MM.1S (cell line): ENCODE measurements at regions not wholly inside any gene's neighbourhood (a gene's known extent, or its start where the extent isn't known, plus 50 kb on each side); places are given as distances from the start of the nearest gene placed in this dataset.
"Not testable (repeated sequence)": the region's sequence is repeated elsewhere in the genome, so short reads cannot be mapped to it uniquely, and the experiment has no call there.

ENCODE experiments used
- DNase-seq: peaks from one replicate; pipeline ENCODE4 v3.0.0-alpha.2; 2015
- H2AFZ ChIP-seq: fragments of 300-600 bp; sonication (generic); 2 replicates; pipeline ENCODE4 v1.6.0; 2016; ENCODE audit warnings: antibody characterized with exemption, low read length
- H3F3A ChIP-seq: fragments of 300-600 bp; sonication (generic); 2 replicates; pipeline ENCODE4 v1.6.1; 2016; ENCODE audit warnings: mild to moderate bottlenecking, antibody characterized with exemption, low read length, moderate library complexity, mixed read lengths; ENCODE audit not compliant: insufficient read depth
- H3K27ac ChIP-seq: fragments of 300-600 bp; sonication (generic); 2 replicates; pipeline ENCODE4 v1.5.1; 2016; ENCODE audit warnings: mild to moderate bottlenecking, low read length
- H3K27me3 ChIP-seq: fragments of 300-600 bp; sonication (generic); replicated peaks from 2 replicates; pipeline ENCODE4 v1.6.0; 2016; ENCODE audit warnings: low read length; ENCODE audit not compliant: insufficient read depth
- H3K36me3 ChIP-seq: fragments of 300-600 bp; sonication (generic); replicated peaks from 2 replicates; pipeline ENCODE4 v1.6.1; 2016; ENCODE audit warnings: mild to moderate bottlenecking, low read length, mixed read lengths; ENCODE audit not compliant: insufficient read depth
- H3K4me1 ChIP-seq: fragments of 300-600 bp; sonication (generic); 2 replicates; pipeline ENCODE4 v1.6.1; 2016; ENCODE audit warnings: low read length, mixed read lengths
- H3K4me2 ChIP-seq: fragments of 300-600 bp; sonication (generic); 2 replicates; pipeline ENCODE4 v1.6.0; 2016; ENCODE audit warnings: low read depth, low read length
- H3K4me3 ChIP-seq: fragments of 300-600 bp; sonication (generic); 2 replicates; pipeline ENCODE4 v1.5.1; 2016; ENCODE audit warnings: low read length, mixed read lengths
- H3K79me2 ChIP-seq: fragments of 300-600 bp; sonication (generic); 2 replicates; pipeline ENCODE4 v1.6.1; 2016; ENCODE audit warnings: mixed run types, low read length, mixed read lengths
- H3K9ac ChIP-seq: fragments of 300-600 bp; sonication (generic); 2 replicates; pipeline ENCODE4 v1.6.1; 2016; ENCODE audit warnings: low read length, mixed read lengths
- H3K9me2 ChIP-seq: fragments of 300-600 bp; sonication (generic); replicated peaks from 2 replicates; pipeline ENCODE4 v1.6.1; 2016; ENCODE audit warnings: mild to moderate bottlenecking, low read length, mixed read lengths; ENCODE audit not compliant: insufficient read depth
- H3K9me3 ChIP-seq: fragments of 300-600 bp; sonication (generic); replicated peaks from 2 replicates; pipeline ENCODE4 v1.6.1; 2016; ENCODE audit warnings: mild to moderate bottlenecking, low read length, mixed read lengths; ENCODE audit not compliant: insufficient read depth
- H4K20me1 ChIP-seq: fragments of 300-600 bp; sonication (generic); 2 replicates; pipeline ENCODE4 v1.6.1; 2016; ENCODE audit warnings: mild to moderate bottlenecking, low read length, moderate library complexity, mixed read lengths; ENCODE audit not compliant: insufficient read depth
- EZH2 ChIP-seq: fragments of 300-600 bp; sonication (generic); optimal IDR thresholded peaks from 2 replicates; pipeline ENCODE3; 2017; ENCODE audit warnings: low read depth, mild to moderate bottlenecking, antibody characterized with exemption, low read length, mixed read lengths
- EZH2phosphoT487 ChIP-seq: fragments of 300-600 bp; sonication (generic); IDR thresholded peaks from 2 replicates; pipeline ENCODE4 v1.6.1; 2018; ENCODE audit warnings: antibody characterized with exemption, low read length
- TF ChIP-seq, protein P1 (sequence below): fragments of 300-600 bp; sonication (generic); IDR thresholded peaks from 2 replicates; pipeline ENCODE4 v1.5.1; 2016; ENCODE audit warnings: antibody characterized with exemption, low read length, mixed read lengths

GRCh38 chr9:24009322-24009721, 183.3 kb upstream of the ELAVL2 start:
- Histone ChIP-seq H3K36me3 (no peaks in the 10 kb centered on the region), H3K79me2 (no peaks in the 10 kb centered on the region), H3K9ac (no peak overlapping the region), H4K20me1 (no peaks in the 10 kb centered on the region), H3K27me3 (no peaks in the 10 kb centered on the region), H3K4me3 (no peak overlapping the region), H3K4me2 (no peak overlapping the region), H3K9me3 (no peaks in the 10 kb centered on the region), H2AFZ (no peak overlapping the region), H3F3A (no peaks in the 10 kb centered on the region), H3K4me1 (no peaks in the 10 kb centered on the region), H3K9me2 (no peaks in the 10 kb centered on the region), H3K27ac (no peak overlapping the region)
- TF ChIP-seq EZH2phosphoT487 = no peak
- TF ChIP-seq EZH2 = no peak
- TF ChIP-seq, protein P1, sequence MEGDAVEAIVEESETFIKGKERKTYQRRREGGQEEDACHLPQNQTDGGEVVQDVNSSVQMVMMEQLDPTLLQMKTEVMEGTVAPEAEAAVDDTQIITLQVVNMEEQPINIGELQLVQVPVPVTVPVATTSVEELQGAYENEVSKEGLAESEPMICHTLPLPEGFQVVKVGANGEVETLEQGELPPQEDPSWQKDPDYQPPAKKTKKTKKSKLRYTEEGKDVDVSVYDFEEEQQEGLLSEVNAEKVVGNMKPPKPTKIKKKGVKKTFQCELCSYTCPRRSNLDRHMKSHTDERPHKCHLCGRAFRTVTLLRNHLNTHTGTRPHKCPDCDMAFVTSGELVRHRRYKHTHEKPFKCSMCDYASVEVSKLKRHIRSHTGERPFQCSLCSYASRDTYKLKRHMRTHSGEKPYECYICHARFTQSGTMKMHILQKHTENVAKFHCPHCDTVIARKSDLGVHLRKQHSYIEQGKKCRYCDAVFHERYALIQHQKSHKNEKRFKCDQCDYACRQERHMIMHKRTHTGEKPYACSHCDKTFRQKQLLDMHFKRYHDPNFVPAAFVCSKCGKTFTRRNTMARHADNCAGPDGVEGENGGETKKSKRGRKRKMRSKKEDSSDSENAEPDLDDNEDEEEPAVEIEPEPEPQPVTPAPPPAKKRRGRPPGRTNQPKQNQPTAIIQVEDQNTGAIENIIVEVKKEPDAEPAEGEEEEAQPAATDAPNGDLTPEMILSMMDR = no peak
- DNase-seq = no peak

DNA sequence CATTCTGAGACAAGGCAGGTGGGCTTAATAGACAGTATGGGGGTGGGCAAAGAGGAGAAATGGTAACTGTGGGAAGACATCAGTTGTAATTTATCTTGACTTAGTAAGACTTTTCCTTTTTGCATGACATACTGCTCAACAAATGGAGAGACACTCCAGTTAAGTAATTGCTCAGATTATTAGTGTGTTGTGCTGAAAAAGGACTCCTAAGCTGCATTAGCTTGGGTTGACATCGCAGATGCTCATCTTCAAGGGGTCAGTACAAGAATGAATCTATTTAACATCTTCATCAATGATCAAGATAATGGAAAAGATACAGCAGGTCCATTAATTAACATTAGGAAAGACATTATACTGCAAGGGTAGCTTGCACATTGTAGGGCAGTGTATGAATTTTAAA, 181.1 kb upstream of the ELAVL2 start:
- no peaks in the 10 kb centered on the region for H3K9me2 ChIP-seq
- no peaks in the 10 kb centered on the region for H4K20me1 ChIP-seq

GRCh38 chr9:23991874-23992273, 165.8 kb upstream of the ELAVL2 start:
- H3K9me3 ChIP-seq, H4K20me1 ChIP-seq, H3F3A ChIP-seq, H3K4me1 ChIP-seq, H3K4me2 ChIP-seq, H3K9me2 ChIP-seq, H3K4me3 ChIP-seq, H3K27me3 ChIP-seq, H3K27ac ChIP-seq, DNase-seq, H3K9ac ChIP-seq, H2AFZ ChIP-seq, H3K36me3 ChIP-seq, H3K79me2 ChIP-seq: not testable (repeated sequence)

More for the DNA sequence above, 181.1 kb upstream of the ELAVL2 start:
- Histone ChIP-seq H3F3A (no peaks in the 10 kb centered on the region), H3K27ac (no peak overlapping the region), H3K9me3 (no peaks in the 10 kb centered on the region), H3K36me3 (no peaks in the 10 kb centered on the region), H3K27me3 (no peaks in the 10 kb centered on the region), H3K4me2 (no peak overlapping the region), H3K4me3 (no peak overlapping the region), H3K9ac (no peak overlapping the region), H3K4me1 (no peaks in the 10 kb centered on the region), H2AFZ (no peak overlapping the region), H3K79me2 (no peaks in the 10 kb centered on the region)
- DNase-seq = no peak
- no peak for TF ChIP-seq EZH2
- TF ChIP-seq EZH2phosphoT487 = no peak
- TF ChIP-seq, protein P1 = no peak

DNA sequence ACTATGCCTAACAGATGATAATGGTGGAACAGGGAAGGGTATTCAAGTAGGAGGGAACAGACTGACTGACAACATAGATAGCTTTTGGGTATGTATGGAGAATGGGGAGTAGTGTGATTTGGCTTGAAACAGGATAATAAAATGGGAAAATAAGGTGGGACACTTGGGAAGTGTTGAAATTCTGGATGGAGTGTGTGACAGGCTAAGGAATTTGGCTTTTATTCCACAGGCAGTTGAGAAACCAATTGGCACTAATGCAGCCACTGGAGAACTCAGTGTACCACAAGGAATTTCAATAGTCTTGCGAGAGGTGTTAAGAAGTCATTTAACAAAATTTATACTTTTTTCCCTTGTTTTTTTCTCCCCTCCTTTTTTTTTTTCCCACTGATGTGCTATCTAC, 153.5 kb upstream of the ELAVL2 start:
- Histone ChIP-seq H3K4me1 (no peaks in the 10 kb centered on the region), H3K9me3 (no peaks in the 10 kb centered on the region), H3K27ac (no peak overlapping the region), H2AFZ (no peak overlapping the region), H3K9ac (no peak overlapping the region), H3K4me3 (no peak overlapping the region), H3K9me2 (no peaks in the 10 kb centered on the region), H4K20me1 (no peaks in the 10 kb centered on the region), H3K4me2 (no peak overlapping the region), H3F3A (no peaks in the 10 kb centered on the region), H3K36me3 (no peaks in the 10 kb centered on the region), H3K79me2 (no peaks in the 10 kb centered on the region), H3K27me3 (no peaks in the 10 kb centered on the region)
- DNase-seq = no peak
- TF ChIP-seq, protein P1 = no peak
- TF ChIP-seq EZH2phosphoT487 (no peak), EZH2 (no peak)
